ENCODE measurements at regions not wholly inside any gene's neighbourhood (a gene's known extent, or its start where the extent isn't known, plus 50 kb on each side); places are given as distances from the start of the nearest gene placed in this dataset.

- peak in 1 of 2 donors; percentile 17 for DNase-seq
Measured at GRCh38 chr17:31702041-31702440, 157.0 kb downstream of the COPRS start.

GRCh38 chr17:31700973-31701372, 158.1 kb downstream of the COPRS start:
- no peak for DNase-seq

- DNase-seq, result no peak
Measured at GRCh38 chr17:31699886-31700285, 159.2 kb downstream of the COPRS start.

- DNase-seq, result no peak
Measured at GRCh38 chr17:31699281-31699680, 159.8 kb downstream of the COPRS start.

GRCh38 chr17:31698751-31699150, 160.3 kb downstream of the COPRS start:
- DNase-seq, result no peak

- no peak for DNase-seq
Measured at GRCh38 chr17:31697838-31698237, 161.2 kb downstream of the COPRS start.

- no peak for DNase-seq
Measured at GRCh38 chr17:31696703-31697325, 162.2 kb downstream of the COPRS start.

GRCh38 chr17:31696184-31696602, 162.9 kb downstream of the COPRS start:
- DNase-seq, result no peak

GRCh38 chr17:31695456-31696090, 163.5 kb downstream of the COPRS start:
- DNase-seq, result no peak

- no peak for DNase-seq
Measured at GRCh38 chr17:31693433-31694220, 165.4 kb downstream of the COPRS start.

GRCh38 chr17:31692632-31693031, 166.4 kb downstream of the COPRS start:
- DNase-seq, result no peak

GRCh38 chr17:31692027-31692426, 167.0 kb downstream of the COPRS start:
- no peak for DNase-seq

- DNase-seq, result no peak
Measured at GRCh38 chr17:31691251-31691905, 167.7 kb downstream of the COPRS start.

- peak; percentile 42 to 59 for DNase-seq
Measured at GRCh38 chr17:31690151-31690551, 168.9 kb downstream of the COPRS start.

- DNase-seq, result no peak
Measured at GRCh38 chr17:31688701-31689100, 170.3 kb downstream of the COPRS start.

- no peak for DNase-seq
Measured at GRCh38 chr17:31687505-31688126, 171.4 kb downstream of the COPRS start.

- no peak for DNase-seq
Measured at GRCh38 chr17:31686495-31686894, 172.5 kb downstream of the COPRS start.

GRCh38 chr17:31684901-31685300, 174.1 kb downstream of the COPRS start:
- no peak for DNase-seq

- peak; percentile 87 to 92 for DNase-seq
Measured at GRCh38 chr17:31680126-31680525, 178.9 kb downstream of the COPRS start.

GRCh38 chr17:31679667-31680066, 179.4 kb downstream of the COPRS start:
- DNase-seq, result no peak

GRCh38 chr17:31678431-31678830, 180.6 kb downstream of the COPRS start:
- peak; percentile 10 to 22 for DNase-seq

GRCh38 chr17:31677681-31678080, 181.4 kb downstream of the COPRS start:
- DNase-seq, result no peak

GRCh38 chr17:31677036-31677435, 182.0 kb downstream of the COPRS start:
- no peak for DNase-seq
